Fibroblast of skin of left quadriceps (primary cell): ENCODE measurements at regions not wholly inside any gene's neighbourhood (a gene's known extent, or its start where the extent isn't known, plus 50 kb on each side); places are given as distances from the start of the nearest gene placed in this dataset.

Source experiments
- DNase-seq, 2 experiments: peaks; one replicate each; pipeline ENCODE4 v3.0.0-alpha.2; 2013; ENCODE audit warnings: low read depth in 2 of 2

- DNase-seq: no peak
Measured at GRCh38 chr6:78390066-78390465, 477.3 kb upstream of the IRAK1BP1 start.

GRCh38 chr6:78397499-78397898 lies 469.9 kb upstream of the IRAK1BP1 start:
- peak in 1 of 2 experiments; percentile 2 for DNase-seq

GRCh38 chr6:78398292-78398691 lies 469.1 kb upstream of the IRAK1BP1 start:
- no peak for DNase-seq

- peak in 1 of 2 experiments; percentile 3 for DNase-seq
Measured at GRCh38 chr6:78400076-78400475, 467.3 kb upstream of the IRAK1BP1 start.

- no peak for DNase-seq
Measured at GRCh38 chr6:78427386-78427785, 440.0 kb upstream of the IRAK1BP1 start.

GRCh38 chr6:78430521-78430920 lies 436.8 kb upstream of the IRAK1BP1 start:
- no peak for DNase-seq

- no peak for DNase-seq
Measured at GRCh38 chr6:78435671-78436070, 431.7 kb upstream of the IRAK1BP1 start.

- DNase-seq: no peak
Measured at GRCh38 chr6:78436335-78436734, 431.0 kb upstream of the IRAK1BP1 start.

GRCh38 chr6:78438135-78438534 lies 429.2 kb upstream of the IRAK1BP1 start:
- DNase-seq: no peak

- DNase-seq: no peak
Measured at GRCh38 chr6:78460711-78461110, 406.6 kb upstream of the IRAK1BP1 start.

- no peak for DNase-seq
Measured at GRCh38 chr6:78462728-78463127, 404.6 kb upstream of the IRAK1BP1 start.

GRCh38 chr6:78465059-78465634 lies 402.2 kb upstream of the IRAK1BP1 start:
- DNase-seq: no peak

GRCh38 chr6:78476561-78476960 lies 390.8 kb upstream of the IRAK1BP1 start:
- DNase-seq: no peak

- DNase-seq: no peak
Measured at GRCh38 chr6:78482801-78483552, 384.4 kb upstream of the IRAK1BP1 start.

- no peak for DNase-seq
Measured at GRCh38 chr6:78483553-78484197, 383.7 kb upstream of the IRAK1BP1 start.

GRCh38 chr6:78484198-78485064 lies 382.9 kb upstream of the IRAK1BP1 start:
- DNase-seq: no peak

- peak in 1 of 2 experiments; percentile 11 for DNase-seq
Measured at GRCh38 chr6:78487401-78487800, 379.9 kb upstream of the IRAK1BP1 start.

GRCh38 chr6:78489874-78490273 lies 377.5 kb upstream of the IRAK1BP1 start:
- DNase-seq: no peak

GRCh38 chr6:78492351-78493017 lies 374.9 kb upstream of the IRAK1BP1 start:
- DNase-seq: peak in 1 of 2 experiments; percentile 12

- DNase-seq: no peak
Measured at GRCh38 chr6:78500299-78501089, 366.9 kb upstream of the IRAK1BP1 start.
